ENCODE measurements at regions not wholly inside any gene's neighbourhood (a gene's known extent, or its start where the extent isn't known, plus 50 kb on each side); places are given as distances from the start of the nearest gene placed in this dataset.

GRCh38 chr18:67776929-67777328, 260.4 kb upstream of the DSEL start:
- Histone ChIP-seq H2BK5ac (ENCODE audit: low read depth, low read length) (no peak overlapping the region), H3K4me3 (ENCODE audit: extremely low read depth in 1 of 4, insufficient read depth in 2 of 4, low read depth in 3 of 4, low read length in 4 of 4) (no peak overlapping the region), H2AFZ (ENCODE audit: low read length) (no peak overlapping the region), H3K79me2 (ENCODE audit: control insufficient read depth in 1 of 2, insufficient read depth in 2 of 2, low read length in 2 of 2) (no peaks in the 10 kb centered on the region), H3K27me3 (replicated peaks in 1 of 4; ENCODE audit: control insufficient read depth in 3 of 4, extremely low read depth in 1 of 4, insufficient read depth in 3 of 4, low read length in 3 of 4) (no peaks in the 10 kb centered on the region), H3K56ac (replicated peaks; ENCODE audit: insufficient read length, low read depth, low read length) (no peak overlapping the region), H2BK120ac (replicated peaks; ENCODE audit: low read depth, low read length) (no peak overlapping the region), H4K5ac (ENCODE audit: insufficient read length, low read depth, low read length) (no peak overlapping the region), H2BK15ac (ENCODE audit: low read length) (no peak overlapping the region), H2AK5ac (ENCODE audit: low read depth, low read length) (no peak overlapping the region), H3K4ac (replicated peaks; ENCODE audit: insufficient read length, low read depth, low read length) (no peak overlapping the region), H2BK20ac (ENCODE audit: low read length) (no peak overlapping the region), H4K20me1 (replicated peaks in 1 of 2; ENCODE audit: control insufficient read depth in 1 of 2, insufficient read depth in 2 of 2, low read length in 2 of 2) (no peaks in the 10 kb centered on the region), H3K14ac (ENCODE audit: insufficient read length) (no peak overlapping the region), H4K8ac (ENCODE audit: extremely low read depth, insufficient read depth, low read length) (no peak overlapping the region), H3K36me3 (ENCODE audit: control insufficient read depth in 2 of 4, insufficient read depth in 4 of 4, low read length in 3 of 4) (no peaks in the 10 kb centered on the region), H3K9ac (replicated peaks in 1 of 4; ENCODE audit: extremely low read depth in 1 of 4, low read depth in 3 of 4, low read length in 3 of 4) (no peak overlapping the region), H4K91ac (replicated peaks; ENCODE audit: insufficient read length, low read length) (no peak overlapping the region), H3K4me1 (replicated peaks in 1 of 4; ENCODE audit: control insufficient read depth in 3 of 4, insufficient read depth in 4 of 4, low read length in 3 of 4) (no peaks in the 10 kb centered on the region), H3K23me2 (ENCODE audit: low read depth, low read length) (no peaks in the 10 kb centered on the region), H3K23ac (ENCODE audit: insufficient read length) (no peak overlapping the region), H3K9me3 (ENCODE audit: insufficient read depth in 2 of 2, low read depth in 1 of 2, low read length in 1 of 2) (no peaks in the 10 kb centered on the region), H2BK12ac (ENCODE audit: low read depth, low read length) (no peak overlapping the region), H3K79me1 (ENCODE audit: low read depth, low read length) (no peaks in the 10 kb centered on the region), H3K18ac (ENCODE audit: extremely low read depth, low read length) (no peak overlapping the region), H3K4me2 (ENCODE audit: insufficient read depth in 1 of 2, low read depth in 2 of 2, low read length in 2 of 2) (no peak overlapping the region), H3K27ac (ENCODE audit: low read depth, low read length) (no peak overlapping the region)
- ChIA-PET CTCF (ENCODE audit: partially characterized antibody) (no interaction called here), POLR2A (ENCODE audit: partially characterized antibody) (no interaction called here)
- 96% methylated on average over 3 of the region's 3 CpGs; no CpG with 5 or more reads in 1 of the 2 experiments for whole genome bisulfite sequencing, 2 experiments (ENCODE audit: extremely low coverage in 1 of 2, insufficient coverage in 1 of 2, insufficient read length in 1 of 2, insufficient replicate concordance in 2 of 2, low coverage in 1 of 2, low lambda C conversion rate in 2 of 2, missing lambda C conversion rate in 1 of 2)
- TF ChIP-seq GABPA (IDR thresholded peaks at IDR 0.05; ENCODE audit: borderline replicate concordance, insufficient read depth, low read length) (no peak), TCF12 (IDR thresholded peaks at IDR 0.05; ENCODE audit: low read depth, low read length) (no peak), BCL11A (IDR thresholded peaks at IDR 0.05; ENCODE audit: low read depth in 2 of 2, low read length in 2 of 2) (no peak), E2F6 (IDR thresholded peaks at IDR 0.05) (no peak)
- FAIRE-seq: no peak
- DNase-seq (ENCODE audit: low read depth in 1 of 2, low spot score in 2 of 2): no peak
